Breast epithelium (tissue), 4 donors: ENCODE measurements at regions not wholly inside any gene's neighbourhood (a gene's known extent, or its start where the extent isn't known, plus 50 kb on each side); places are given as distances from the start of the nearest gene placed in this dataset.

Source experiments
- DNase-seq, 2 donors: peaks; one replicate each; pipeline ENCODE4 v3.0.0-alpha.2; 2019; ENCODE audit warnings: low spot score in 2 of 2
- H3K27ac ChIP-seq, 2 donors: fragments of 200-600 bp; sonication (generic) in 1 of 2; one replicate each; pipeline ENCODE4 v1.5.1; 2016 to 2019; ENCODE audit warnings: mild to moderate bottlenecking in 1 of 2
- H3K27me3 ChIP-seq, 2 donors: fragments of 200-600 bp; sonication (generic) in 1 of 2; one replicate each; pipeline versions ENCODE4 v1.5.1 to v1.6.0; 2017 to 2019; ENCODE audit warnings: control low read depth in 1 of 2, mild to moderate bottlenecking in 1 of 2
- H3K36me3 ChIP-seq: fragments of 200-600 bp; one replicate; pipeline ENCODE4 v1.5.1; 2019
- H3K4me1 ChIP-seq, 2 donors: fragments of 200-600 bp; sonication (generic); one replicate each; pipeline ENCODE4 v1.5.1; 2016 to 2019; ENCODE audit warnings: control low read depth in 1 of 2
- H3K4me3 ChIP-seq, 3 donors: fragments of 200-600 bp; sonication (generic); 1 replicate in 2 of 3; 2 replicates in 1 of 3; pipeline ENCODE4 v1.5.1; 2016 to 2019; ENCODE audit warnings: mild to moderate bottlenecking in 3 of 3, moderate library complexity in 2 of 3
- H3K9me3 ChIP-seq, 2 donors: fragments of 200-600 bp; sonication (generic) in 1 of 2; one replicate each; pipeline ENCODE4 v1.5.1; 2016 to 2019; ENCODE audit warnings: control low read depth in 1 of 2
- POLR2A ChIP-seq: fragments of 450-650 bp; IDR thresholded peaks from one replicate; pipeline ENCODE4 v1.6.1; 2016; ENCODE audit warnings: antibody characterized with exemption, mild to moderate bottlenecking, moderate library complexity
- POLR2AphosphoS5 ChIP-seq, 3 donors: sonication (generic); formaldehyde crosslinking; IDR thresholded peaks; one replicate each; pipeline ENCODE4 v1.6.1; 2017; ENCODE audit warnings: antibody characterized with exemption in 3 of 3
- intact Hi-C: fragments of 100-400 bp; cut with DNase I; formaldehyde crosslinking; loops from one replicate; pipeline ENCODE4 v1.15.1; 2023; ENCODE audit warnings: low total_unique reads
- TF ChIP-seq, protein P1 (sequence below), 3 donors: fragments of 450-650 bp; IDR thresholded peaks; one replicate each; pipeline ENCODE4 v1.5.1; 2016 to 2017; ENCODE audit warnings: antibody characterized with exemption in 3 of 3, mild to moderate bottlenecking in 3 of 3, moderate library complexity in 3 of 3

DNA sequence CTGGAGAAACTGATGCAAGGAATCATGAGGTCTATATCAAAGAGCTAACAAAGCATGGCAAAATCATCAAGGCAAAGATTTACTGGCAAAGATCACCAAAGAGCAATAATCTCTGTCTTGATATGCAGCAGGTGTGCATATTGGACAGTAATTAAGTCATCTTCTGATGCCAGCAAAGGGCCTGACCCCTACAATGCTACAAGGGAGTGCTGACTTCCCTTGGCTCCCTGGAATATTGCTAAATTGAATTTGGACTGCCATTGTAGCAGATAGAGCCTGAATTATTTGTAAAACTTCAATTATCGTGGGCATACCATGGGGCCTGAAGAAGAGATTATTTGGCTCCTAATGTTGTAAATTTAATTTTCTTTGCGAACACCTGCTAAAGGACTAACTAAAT lies 307.9 kb upstream of the SYT1 start:
- TF ChIP-seq POLR2AphosphoS5 (IDR thresholded peaks at IDR 0.05) (no peak), POLR2A (no peak)
- TF ChIP-seq, protein P1, sequence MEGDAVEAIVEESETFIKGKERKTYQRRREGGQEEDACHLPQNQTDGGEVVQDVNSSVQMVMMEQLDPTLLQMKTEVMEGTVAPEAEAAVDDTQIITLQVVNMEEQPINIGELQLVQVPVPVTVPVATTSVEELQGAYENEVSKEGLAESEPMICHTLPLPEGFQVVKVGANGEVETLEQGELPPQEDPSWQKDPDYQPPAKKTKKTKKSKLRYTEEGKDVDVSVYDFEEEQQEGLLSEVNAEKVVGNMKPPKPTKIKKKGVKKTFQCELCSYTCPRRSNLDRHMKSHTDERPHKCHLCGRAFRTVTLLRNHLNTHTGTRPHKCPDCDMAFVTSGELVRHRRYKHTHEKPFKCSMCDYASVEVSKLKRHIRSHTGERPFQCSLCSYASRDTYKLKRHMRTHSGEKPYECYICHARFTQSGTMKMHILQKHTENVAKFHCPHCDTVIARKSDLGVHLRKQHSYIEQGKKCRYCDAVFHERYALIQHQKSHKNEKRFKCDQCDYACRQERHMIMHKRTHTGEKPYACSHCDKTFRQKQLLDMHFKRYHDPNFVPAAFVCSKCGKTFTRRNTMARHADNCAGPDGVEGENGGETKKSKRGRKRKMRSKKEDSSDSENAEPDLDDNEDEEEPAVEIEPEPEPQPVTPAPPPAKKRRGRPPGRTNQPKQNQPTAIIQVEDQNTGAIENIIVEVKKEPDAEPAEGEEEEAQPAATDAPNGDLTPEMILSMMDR (IDR thresholded peaks at IDR 0.05): no peak

DNA sequence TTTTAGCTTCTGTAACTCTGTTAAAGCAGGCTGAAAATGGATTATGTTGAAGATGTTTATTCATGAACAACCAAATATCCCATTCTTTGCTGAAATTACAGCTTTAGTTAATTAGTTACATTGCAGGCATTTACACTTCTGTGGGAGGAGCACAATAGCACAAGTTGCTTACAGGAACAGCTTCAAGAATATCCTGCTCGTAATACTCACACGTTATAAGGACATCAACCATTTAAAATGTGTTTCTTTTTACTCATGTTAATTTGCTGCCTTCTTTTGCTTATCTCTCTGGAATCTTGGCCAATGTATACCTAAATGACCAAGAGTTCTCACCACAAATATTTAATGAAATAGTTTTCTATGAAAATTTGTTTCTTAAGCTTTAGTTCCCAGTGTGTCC lies 305.2 kb upstream of the SYT1 start:
- intact Hi-C loops: no loop called here
- TF ChIP-seq POLR2AphosphoS5 (IDR thresholded peaks at IDR 0.05) (no peak), POLR2A (no peak)
- TF ChIP-seq, protein P1 (IDR thresholded peaks at IDR 0.05): no peak
- no peaks in the 10 kb centered on the region for H3K9me3 ChIP-seq
- DNase-seq: no peak
- H3K4me3 ChIP-seq: no peak overlapping the region
- H3K36me3 ChIP-seq: no peaks in the 10 kb centered on the region
- H3K27me3 ChIP-seq: no peaks in the 10 kb centered on the region
- no peak overlapping the region for H3K27ac ChIP-seq
- no peaks in the 10 kb centered on the region for H3K4me1 ChIP-seq

More for the DNA sequence above, 307.9 kb upstream of the SYT1 start:
- intact Hi-C loops: no loop called here
- Histone ChIP-seq H3K4me3 (no peak overlapping the region), H3K27ac (no peak overlapping the region), H3K27me3 (no peaks in the 10 kb centered on the region), H3K9me3 (no peaks in the 10 kb centered on the region), H3K4me1 (no peaks in the 10 kb centered on the region), H3K36me3 (no peaks in the 10 kb centered on the region)
- no peak for DNase-seq

DNA sequence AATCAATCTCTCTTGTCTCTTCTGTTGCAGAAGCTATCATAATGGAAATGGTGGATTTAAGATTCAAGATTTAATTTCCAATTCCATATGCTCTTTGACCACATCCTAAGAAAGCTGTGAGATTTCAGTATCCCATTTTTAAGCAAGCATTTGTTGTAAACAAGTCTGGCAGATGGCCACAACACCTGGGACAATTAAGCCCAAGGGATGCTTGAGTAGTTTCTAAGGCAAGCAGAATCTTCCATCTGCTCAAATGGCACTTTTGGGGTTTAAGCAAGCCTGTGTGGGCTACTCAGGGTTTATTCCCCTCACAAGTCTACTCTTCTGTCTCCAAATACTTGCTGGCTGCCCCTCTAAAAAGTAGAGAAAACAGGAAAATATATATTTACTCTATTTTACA lies 304.7 kb upstream of the SYT1 start:
- H3K4me1 ChIP-seq: no peaks in the 10 kb centered on the region
- H3K27me3 ChIP-seq: no peaks in the 10 kb centered on the region
- TF ChIP-seq POLR2AphosphoS5 (IDR thresholded peaks at IDR 0.05) (no peak), POLR2A (no peak)
- TF ChIP-seq, protein P1 (IDR thresholded peaks at IDR 0.05): no peak
- no peaks in the 10 kb centered on the region for H3K36me3 ChIP-seq
- H3K4me3 ChIP-seq: no peak overlapping the region
- intact Hi-C loops: no loop called here
- H3K9me3 ChIP-seq: no peaks in the 10 kb centered on the region
- no peak for DNase-seq
- H3K27ac ChIP-seq: no peak overlapping the region

DNA sequence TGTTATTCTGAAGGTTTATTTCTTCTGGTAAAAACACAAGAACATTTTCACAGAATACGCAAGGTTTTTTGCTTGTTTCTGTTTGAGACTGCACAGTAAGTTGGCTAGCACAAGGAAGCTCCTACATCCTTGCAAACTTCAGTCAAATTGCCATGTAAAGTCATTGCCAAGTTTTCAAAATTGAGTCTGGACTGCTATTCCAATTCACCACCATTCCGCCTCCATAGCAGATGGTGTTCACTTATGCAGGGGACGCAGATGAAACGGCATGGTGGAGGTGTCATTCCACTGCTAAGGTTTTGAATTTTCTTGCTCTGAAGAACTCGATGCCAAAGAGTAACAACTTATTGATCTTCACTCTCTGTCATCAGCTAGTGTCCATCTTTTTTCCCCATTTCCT lies 303.9 kb upstream of the SYT1 start:
- intact Hi-C loops: no loop called here
- Histone ChIP-seq H3K27me3 (no peaks in the 10 kb centered on the region), H3K4me3 (no peak overlapping the region), H3K27ac (no peak overlapping the region), H3K9me3 (no peaks in the 10 kb centered on the region), H3K4me1 (no peaks in the 10 kb centered on the region), H3K36me3 (no peaks in the 10 kb centered on the region)
- DNase-seq: no peak
- no peak for TF ChIP-seq POLR2AphosphoS5 (IDR thresholded peaks at IDR 0.05)
- no peak for TF ChIP-seq POLR2A
- TF ChIP-seq, protein P1 (IDR thresholded peaks at IDR 0.05): no peak

DNA sequence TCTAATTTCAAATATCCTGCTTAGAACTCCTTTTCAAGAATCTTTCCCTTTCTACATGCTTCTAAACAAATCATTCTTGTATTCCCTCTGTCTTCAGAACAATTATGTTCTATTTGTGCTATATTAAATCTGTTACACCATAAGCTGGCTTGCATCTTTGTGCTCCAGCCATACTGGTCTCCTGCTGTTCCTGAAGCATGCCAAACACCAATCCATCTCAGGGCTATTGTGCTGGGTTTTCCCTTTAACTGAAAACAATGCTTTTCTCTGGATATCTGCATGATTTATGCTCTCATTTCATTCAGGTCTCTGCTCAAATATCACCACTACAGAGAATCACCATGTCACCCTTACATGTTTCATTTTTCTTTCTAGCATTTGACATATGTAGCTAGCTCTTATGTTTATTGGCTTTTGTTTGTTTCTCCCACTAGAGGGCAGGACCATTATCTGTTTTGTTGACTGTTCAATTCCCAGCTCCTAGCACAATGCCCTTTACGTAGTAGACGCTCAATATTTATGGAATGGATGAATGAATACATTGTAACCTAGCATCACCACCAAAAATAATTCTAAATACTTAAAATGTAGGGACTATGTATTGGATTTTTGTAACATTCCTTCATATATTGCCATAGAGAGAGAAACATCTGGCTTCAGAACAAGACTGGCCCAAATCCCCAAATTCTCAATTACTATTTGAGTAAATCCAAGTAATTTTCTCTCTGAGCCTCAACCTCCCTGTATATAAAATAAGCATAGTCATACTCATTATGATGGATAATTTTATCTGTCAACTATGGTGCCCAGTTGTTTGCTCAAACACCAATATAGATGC lies 302.0 kb upstream of the SYT1 start:
- DNase-seq: no peak
- H3K36me3 ChIP-seq: no peaks in the 10 kb centered on the region
- no peaks in the 10 kb centered on the region for H3K9me3 ChIP-seq
- no peak overlapping the region for H3K4me3 ChIP-seq
- H3K27ac ChIP-seq: no peak overlapping the region
- intact Hi-C loops: no loop called here
- H3K4me1 ChIP-seq: no peaks in the 10 kb centered on the region
- TF ChIP-seq, protein P1 (IDR thresholded peaks at IDR 0.05): no peak
- TF ChIP-seq POLR2AphosphoS5 (IDR thresholded peaks at IDR 0.05): no peak
- TF ChIP-seq POLR2A: no peak
- H3K27me3 ChIP-seq: no peaks in the 10 kb centered on the region
